Smooth muscle cell (in vitro differentiated cells): ENCODE measurements at regions not wholly inside any gene's neighbourhood (a gene's known extent, or its start where the extent isn't known, plus 50 kb on each side); places are given as distances from the start of the nearest gene placed in this dataset.

Experiments used
- DNase-seq: peaks from one replicate; lab custom pipeline; 2025; ENCODE audit not compliant: unreplicated experiment; lab: John Stamatoyannopoulos, UW
- H2AFZ ChIP-seq: fragments of 200-600 bp; sonication (generic); 2 replicates; pipeline ENCODE4 v1.6.0; 2016; ENCODE audit warnings: antibody characterized with exemption, low read depth, mild to moderate bottlenecking
- H3F3A ChIP-seq: fragments of 200-600 bp; sonication (generic); 2 replicates; pipeline ENCODE4 v1.6.0; 2017; ENCODE audit warnings: antibody characterized with exemption, low read depth
- H3K27ac ChIP-seq: fragments of 200-600 bp; sonication (generic); 2 replicates; pipeline ENCODE4 v1.5.1; 2016; ENCODE audit warnings: low read depth, mild to moderate bottlenecking
- H3K27me3 ChIP-seq: fragments of 200-600 bp; sonication (generic); 2 replicates; pipeline ENCODE4 v1.6.1; 2016; ENCODE audit warnings: low read depth, mild to moderate bottlenecking
- H3K36me3 ChIP-seq: fragments of 200-600 bp; sonication (generic); 2 replicates; pipeline ENCODE4 v1.5.1; 2016; ENCODE audit warnings: low read depth
- H3K4me1 ChIP-seq: fragments of 200-600 bp; sonication (generic); 2 replicates; pipeline ENCODE4 v1.5.1; 2016; ENCODE audit warnings: low read depth
- H3K4me2 ChIP-seq: fragments of 200-600 bp; sonication (generic); 2 replicates; pipeline ENCODE4 v1.6.0; 2016; ENCODE audit warnings: mild to moderate bottlenecking
- H3K4me3 ChIP-seq: fragments of 200-600 bp; sonication (generic); 2 replicates; pipeline ENCODE4 v1.5.1; 2016; ENCODE audit warnings: mild to moderate bottlenecking
- H3K79me2 ChIP-seq: fragments of 200-600 bp; sonication (generic); 2 replicates; pipeline ENCODE4 v1.6.0; 2016; ENCODE audit warnings: low read depth, mild to moderate bottlenecking
- H3K9ac ChIP-seq: fragments of 200-600 bp; sonication (generic); 2 replicates; pipeline ENCODE4 v1.6.0; 2016; ENCODE audit warnings: low read depth
- H3K9me3 ChIP-seq: fragments of 200-600 bp; sonication (generic); replicated peaks from 2 replicates; pipeline ENCODE4 v1.5.1; 2016; ENCODE audit warnings: low read depth
- H4K20me1 ChIP-seq: fragments of 200-600 bp; sonication (generic); 2 replicates; pipeline ENCODE4 v1.6.0; 2016; ENCODE audit warnings: low read depth
- CTCF ChIP-seq: fragments of 200-600 bp; sonication (generic); IDR thresholded peaks from 2 replicates; pipeline ENCODE4 v1.5.1; 2017; ENCODE audit warnings: borderline replicate concordance, mild to moderate bottlenecking, antibody characterized with exemption; ENCODE audit not compliant: insufficient read depth, poor library complexity, severe bottlenecking
- WGBS: methylation state at CpG from one replicate; pipeline ENCODE4 v1.1.7; 2016; ENCODE audit warnings: low lambda C conversion rate; 5-methylcytosine and 5-hydroxymethylcytosine counted together

GRCh38 chr9:81868145-81868544 lies 60.1 kb upstream of the SPATA31D4 start:
- no peak for TF ChIP-seq CTCF

GRCh38 chr9:81871695-81872094 lies 56.5 kb upstream of the SPATA31D4 start:
- 0% methylated on average over 1 of the region's 1 CpG for WGBS
- DNase-seq: no peak
- peak overlapping the region; percentile 49 for H3K27ac ChIP-seq

More at GRCh38 chr9:81868145-81868544, 60.1 kb upstream of the SPATA31D4 start:
- H3K4me2 ChIP-seq: no peak overlapping the region
- H3K27ac ChIP-seq: no peak overlapping the region
- no peaks in the 10 kb centered on the region for H3K9me3 ChIP-seq
- no peaks in the 10 kb centered on the region for H3F3A ChIP-seq
- WGBS: 98% methylated on average over 3 of the region's 3 CpGs
- no peaks in the 10 kb centered on the region for H4K20me1 ChIP-seq
- H3K36me3 ChIP-seq: no peaks in the 10 kb centered on the region
- H3K9ac ChIP-seq: no peak overlapping the region
- no peaks in the 10 kb centered on the region for H3K79me2 ChIP-seq
- no peaks in the 10 kb centered on the region for H3K27me3 ChIP-seq
- DNase-seq: no peak
- no peak overlapping the region for H3K4me3 ChIP-seq
- no peaks in the 10 kb centered on the region for H3K4me1 ChIP-seq
- H2AFZ ChIP-seq: no peak overlapping the region

GRCh38 chr9:81874250-81874649 lies 54.0 kb upstream of the SPATA31D4 start:
- no peak overlapping the region for H3K9ac ChIP-seq
- H3K4me2 ChIP-seq: no peak overlapping the region
- H3K4me3 ChIP-seq: no peak overlapping the region
- no peaks in the 10 kb centered on the region for H3K27me3 ChIP-seq
- H3K9me3 ChIP-seq: no peaks in the 10 kb centered on the region
- H3K4me1 ChIP-seq: no peaks in the 10 kb centered on the region
- no peak for TF ChIP-seq CTCF
- 83% methylated on average over 7 of the region's 7 CpGs for WGBS
- no peak overlapping the region for H2AFZ ChIP-seq
- no peak overlapping the region for H3K27ac ChIP-seq
- no peaks in the 10 kb centered on the region for H3K36me3 ChIP-seq
- DNase-seq: no peak
- H3K79me2 ChIP-seq: no peaks in the 10 kb centered on the region
- H3F3A ChIP-seq: no peaks in the 10 kb centered on the region
- no peaks in the 10 kb centered on the region for H4K20me1 ChIP-seq

More at GRCh38 chr9:81871695-81872094, 56.5 kb upstream of the SPATA31D4 start:
- H4K20me1 ChIP-seq: no peaks in the 10 kb centered on the region
- H3K9ac ChIP-seq: no peak overlapping the region
- peak overlapping the region; percentile 61 for H2AFZ ChIP-seq
- H3K9me3 ChIP-seq: no peaks in the 10 kb centered on the region
- TF ChIP-seq CTCF: no peak
- no peak overlapping the region for H3K4me3 ChIP-seq
- H3K79me2 ChIP-seq: no peaks in the 10 kb centered on the region
- no peaks in the 10 kb centered on the region for H3K36me3 ChIP-seq
- H3K4me2 ChIP-seq: peak overlapping the region; percentile 45
- no peaks in the 10 kb centered on the region for H3K27me3 ChIP-seq
- H3F3A ChIP-seq: no peaks in the 10 kb centered on the region
- no peaks in the 10 kb centered on the region for H3K4me1 ChIP-seq

GRCh38 chr9:81874931-81875330 lies 53.3 kb upstream of the SPATA31D4 start:
- 43% methylated on average over 4 of the region's 4 CpGs for WGBS
- H2AFZ ChIP-seq: no peak overlapping the region
- H3K9ac ChIP-seq: no peak overlapping the region
- no peaks in the 10 kb centered on the region for H3F3A ChIP-seq
- no peak overlapping the region for H3K4me3 ChIP-seq
- no peak for TF ChIP-seq CTCF
- H3K27me3 ChIP-seq: no peaks in the 10 kb centered on the region
- no peaks in the 10 kb centered on the region for H3K9me3 ChIP-seq
- no peaks in the 10 kb centered on the region for H3K4me1 ChIP-seq
- DNase-seq: no peak
- H3K27ac ChIP-seq: no peak overlapping the region
- H3K36me3 ChIP-seq: no peaks in the 10 kb centered on the region
- no peak overlapping the region for H3K4me2 ChIP-seq
- no peaks in the 10 kb centered on the region for H4K20me1 ChIP-seq
- H3K79me2 ChIP-seq: no peaks in the 10 kb centered on the region
